Kidney epithelial cell (primary cell): ENCODE measurements at regions not wholly inside any gene's neighbourhood (a gene's known extent, or its start where the extent isn't known, plus 50 kb on each side); places are given as distances from the start of the nearest gene placed in this dataset.

Source experiments
- DNase-seq: peaks from one replicate; pipeline ENCODE4 v3.0.0-alpha.2; 2010; ENCODE audit warnings: low read depth
- H3K27me3 ChIP-seq: 2 replicates; pipeline ENCODE4 v1.6.0; 2011; ENCODE audit warnings: low read length; ENCODE audit not compliant: control insufficient read depth, insufficient read depth
- H3K36me3 ChIP-seq: 2 replicates; pipeline ENCODE4 v1.5.1; 2011; ENCODE audit warnings: low read length; ENCODE audit not compliant: control insufficient read depth, insufficient read depth
- H3K4me3 ChIP-seq: 2 replicates; pipeline ENCODE4 v1.5.1; 2011; ENCODE audit warnings: low read depth, mild to moderate bottlenecking, control low read depth, low read length
- TF ChIP-seq, protein P1 (sequence below): IDR thresholded peaks from 2 replicates; pipeline ENCODE4 v1.5.1; 2011; ENCODE audit warnings: mild to moderate bottlenecking, moderate library complexity, low read length, control low read depth, inconsistent platforms; ENCODE audit not compliant: insufficient read depth, poor library complexity, severe bottlenecking

DNA sequence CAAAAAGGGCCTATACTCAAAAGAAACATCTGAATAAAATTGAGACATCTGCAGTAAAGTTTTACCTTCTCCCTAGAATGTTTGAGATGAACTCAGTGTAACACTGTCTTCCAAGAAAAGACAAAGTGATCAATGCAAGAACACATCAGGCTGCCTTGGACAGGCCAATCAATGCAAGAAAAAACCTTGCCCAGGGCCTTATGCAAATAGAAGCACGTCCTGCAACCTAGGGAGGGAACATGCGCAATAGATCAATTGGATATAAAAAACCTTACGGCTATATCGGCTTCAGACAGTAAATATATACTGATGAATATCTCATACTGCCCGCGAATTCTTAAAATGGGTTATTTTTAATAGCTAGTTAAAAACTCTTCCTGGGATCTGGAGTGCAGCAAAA lies 66.4 kb upstream of the POU5F2 start:
- Histone ChIP-seq H3K4me3 (no peak overlapping the region), H3K27me3 (no peaks in the 10 kb centered on the region), H3K36me3 (no peaks in the 10 kb centered on the region)
- TF ChIP-seq, protein P1, sequence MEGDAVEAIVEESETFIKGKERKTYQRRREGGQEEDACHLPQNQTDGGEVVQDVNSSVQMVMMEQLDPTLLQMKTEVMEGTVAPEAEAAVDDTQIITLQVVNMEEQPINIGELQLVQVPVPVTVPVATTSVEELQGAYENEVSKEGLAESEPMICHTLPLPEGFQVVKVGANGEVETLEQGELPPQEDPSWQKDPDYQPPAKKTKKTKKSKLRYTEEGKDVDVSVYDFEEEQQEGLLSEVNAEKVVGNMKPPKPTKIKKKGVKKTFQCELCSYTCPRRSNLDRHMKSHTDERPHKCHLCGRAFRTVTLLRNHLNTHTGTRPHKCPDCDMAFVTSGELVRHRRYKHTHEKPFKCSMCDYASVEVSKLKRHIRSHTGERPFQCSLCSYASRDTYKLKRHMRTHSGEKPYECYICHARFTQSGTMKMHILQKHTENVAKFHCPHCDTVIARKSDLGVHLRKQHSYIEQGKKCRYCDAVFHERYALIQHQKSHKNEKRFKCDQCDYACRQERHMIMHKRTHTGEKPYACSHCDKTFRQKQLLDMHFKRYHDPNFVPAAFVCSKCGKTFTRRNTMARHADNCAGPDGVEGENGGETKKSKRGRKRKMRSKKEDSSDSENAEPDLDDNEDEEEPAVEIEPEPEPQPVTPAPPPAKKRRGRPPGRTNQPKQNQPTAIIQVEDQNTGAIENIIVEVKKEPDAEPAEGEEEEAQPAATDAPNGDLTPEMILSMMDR: no peak
- DNase-seq: no peak

DNA sequence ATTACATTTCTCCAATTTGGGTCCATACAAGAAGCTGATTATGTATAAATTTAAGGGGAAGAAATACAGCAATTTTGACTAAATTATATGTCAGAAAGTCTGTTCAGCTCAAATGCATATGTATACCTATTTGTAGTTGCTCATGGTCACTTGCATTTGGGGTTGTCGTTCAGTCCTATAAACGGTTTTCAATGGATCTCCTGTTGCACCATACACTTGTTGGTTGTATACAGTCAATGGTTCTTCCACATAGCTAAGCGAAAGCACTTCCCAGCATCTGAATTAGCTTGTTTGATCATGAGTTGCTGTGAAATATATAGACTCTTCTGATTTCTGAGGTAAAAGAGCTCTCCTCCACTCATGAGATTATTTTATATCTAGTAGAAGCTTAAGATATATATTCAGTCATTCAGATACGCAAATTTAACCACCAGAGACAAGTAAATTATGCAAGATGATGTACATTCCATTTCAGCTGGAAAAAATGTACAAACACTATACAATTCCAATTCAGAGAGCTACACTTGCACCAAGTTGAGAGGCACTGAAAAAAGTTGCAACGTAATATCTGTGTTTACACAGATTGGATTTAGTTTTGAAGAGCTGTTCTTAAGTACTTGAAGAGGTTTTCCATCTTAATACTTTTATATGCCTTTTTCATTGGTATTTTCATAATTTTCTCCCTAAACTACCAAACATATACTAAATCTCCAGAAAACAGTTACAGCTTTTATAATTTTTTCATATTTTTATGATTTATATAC lies 64.4 kb upstream of the POU5F2 start:
- TF ChIP-seq, protein P1: no peak
- DNase-seq: no peak
- Histone ChIP-seq H3K36me3 (no peaks in the 10 kb centered on the region), H3K4me3 (no peak overlapping the region), H3K27me3 (no peaks in the 10 kb centered on the region)

DNA sequence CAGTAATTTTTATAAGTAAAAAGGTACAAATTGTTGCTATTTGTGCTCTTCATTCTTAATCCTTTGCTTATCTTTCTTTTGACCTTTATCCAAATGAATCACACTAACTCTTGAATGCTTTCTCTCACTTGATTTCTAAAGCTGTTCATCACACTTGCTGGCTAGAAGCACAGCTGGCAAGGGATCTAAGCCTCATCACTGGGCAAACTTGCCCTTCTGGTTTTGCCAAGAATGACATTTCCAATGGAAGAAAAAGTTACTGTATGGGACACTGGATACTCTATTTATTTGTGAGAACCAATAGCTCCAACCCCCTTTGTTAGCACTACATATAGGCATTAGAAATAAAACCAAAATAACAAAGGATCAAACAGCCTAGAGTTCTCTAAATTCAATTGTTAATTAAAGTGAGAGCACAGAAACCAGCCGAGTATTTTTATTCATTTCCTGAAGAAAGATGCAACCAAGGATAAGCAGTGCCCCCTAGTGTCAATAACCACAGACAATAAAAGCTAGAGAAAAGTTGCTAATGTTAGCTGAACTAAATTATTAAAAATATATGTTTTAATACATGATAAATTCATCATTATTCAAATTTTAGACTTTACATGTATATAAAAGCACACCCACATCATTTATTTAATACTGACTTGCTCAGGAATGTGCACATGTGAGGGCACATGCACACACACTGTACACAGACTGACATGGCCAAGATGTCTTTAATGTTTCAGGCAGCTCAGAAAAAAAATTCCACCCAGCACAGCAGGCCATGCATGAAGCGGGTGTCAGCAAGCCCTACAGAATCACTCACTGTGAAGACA lies 59.8 kb upstream of the POU5F2 start:
- Histone ChIP-seq H3K4me3 (no peak overlapping the region), H3K36me3 (no peaks in the 10 kb centered on the region), H3K27me3 (no peaks in the 10 kb centered on the region)
- no peak for DNase-seq
- TF ChIP-seq, protein P1: peak; percentile 60

DNA sequence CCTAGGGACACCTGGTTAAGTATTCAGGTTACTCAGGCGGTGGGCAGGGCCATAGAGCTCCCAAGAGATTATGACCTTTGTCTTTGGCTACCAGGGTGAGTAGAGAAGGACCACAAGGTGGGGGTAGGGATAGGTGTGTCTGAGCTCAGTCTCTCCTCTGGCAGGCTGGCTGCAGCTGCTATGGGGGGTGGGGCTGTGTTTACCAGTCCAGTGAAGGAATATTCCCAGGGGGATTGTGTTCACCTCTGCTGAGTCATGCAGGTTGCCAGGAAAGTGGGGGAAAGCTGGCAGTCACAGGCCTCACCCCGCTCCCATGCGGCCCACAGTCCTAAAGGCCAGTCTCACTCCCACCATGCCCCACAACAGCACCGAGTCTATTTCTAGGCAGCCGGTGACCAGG lies 53.6 kb upstream of the POU5F2 start:
- TF ChIP-seq, protein P1: no peak
- no peak overlapping the region for H3K4me3 ChIP-seq
- no peaks in the 10 kb centered on the region for H3K36me3 ChIP-seq
- no peaks in the 10 kb centered on the region for H3K27me3 ChIP-seq
- DNase-seq: no peak

DNA sequence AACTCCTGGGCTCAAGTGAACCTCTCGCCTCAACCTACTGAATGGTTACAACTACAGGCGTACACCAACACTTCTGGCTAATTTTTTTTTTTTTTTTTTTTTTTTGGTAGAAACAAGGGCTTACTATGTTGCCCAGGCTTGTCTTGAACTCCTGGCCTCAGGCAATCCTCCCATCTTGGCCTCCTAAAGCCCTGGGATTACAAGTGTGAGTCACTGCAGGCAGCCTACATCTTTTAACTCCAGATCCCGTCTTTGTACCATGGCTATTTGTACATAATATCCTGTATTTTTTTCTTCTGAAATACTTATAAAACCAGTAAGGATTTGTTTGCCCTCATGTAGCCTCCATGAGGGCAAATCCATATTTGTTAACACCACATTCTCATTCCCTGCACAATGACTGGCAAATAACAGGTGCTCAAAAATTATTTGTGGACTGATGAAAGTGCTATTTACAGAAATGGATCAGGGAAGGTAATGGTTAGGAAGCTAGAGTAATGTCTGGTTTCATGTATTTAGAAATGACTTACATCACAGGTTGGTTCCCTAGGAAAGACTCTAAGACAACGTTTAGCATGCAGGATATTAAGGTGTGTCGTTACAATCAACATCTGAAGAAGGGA lies 51.9 kb upstream of the POU5F2 start:
- Histone ChIP-seq H3K27me3 (no peaks in the 10 kb centered on the region), H3K4me3 (no peak overlapping the region), H3K36me3 (no peaks in the 10 kb centered on the region)
- TF ChIP-seq, protein P1: no peak
- no peak for DNase-seq
